SK-N-SH treated with all-trans-retinoic acid at 6 μM for 48 hours (cell line): ENCODE measurements at regions not wholly inside any gene's neighbourhood (a gene's known extent, or its start where the extent isn't known, plus 50 kb on each side); places are given as distances from the start of the nearest gene placed in this dataset.

Source experiments
- ATAC-seq: fragments of 200-7000 bp; cut with Tn5 transposase; 3 replicates; pipeline ENCODE4 v1.9.1; 2020; ENCODE audit warnings: mild to moderate bottlenecking, moderate library complexity
- ARNTL ChIP-seq: fragments of 450-650 bp; formaldehyde crosslinking; IDR thresholded peaks from 2 replicates; pipeline ENCODE4 v1.5.0; 2020; ENCODE audit warnings: low read depth, mild to moderate bottlenecking, moderate library complexity, borderline replicate concordance
- BACH2 ChIP-seq: fragments of 250-450 bp; sonication (Bioruptor Pico); IDR thresholded peaks from 2 replicates; pipeline ENCODE4 v1.9.0; 2021; ENCODE audit warnings: mild to moderate bottlenecking, borderline replicate concordance
- CSDC2 ChIP-seq: fragments of 250-450 bp; sonication (Bioruptor Pico); IDR thresholded peaks from 2 replicates; pipeline ENCODE4 v1.5.0; 2020; ENCODE audit warnings: mild to moderate bottlenecking, moderate library complexity
- ESRRG ChIP-seq: fragments of 250-450 bp; sonication (Bioruptor Pico); IDR thresholded peaks from 2 replicates; pipeline ENCODE4 v1.6.1; 2021; ENCODE audit warnings: mild to moderate bottlenecking
- GLIS3 ChIP-seq: fragments of 250-450 bp; sonication (Bioruptor Pico); IDR thresholded peaks from 2 replicates; pipeline ENCODE4 v1.5.0; 2020; ENCODE audit warnings: mild to moderate bottlenecking, moderate library complexity
- ISL1 ChIP-seq: fragments of 250-450 bp; sonication (Bioruptor Pico); IDR thresholded peaks from 2 replicates; pipeline ENCODE4 v2.1.2; 2022; ENCODE audit warnings: mild to moderate bottlenecking, moderate library complexity
- OSR1 ChIP-seq: fragments of 250-450 bp; sonication (Bioruptor Pico); IDR thresholded peaks from 2 replicates; pipeline ENCODE4 v1.8.0; 2022; ENCODE audit warnings: moderate library complexity, mild to moderate bottlenecking, inconsistent platforms
- PPARA ChIP-seq: fragments of 250-450 bp; sonication (Bioruptor Pico); IDR thresholded peaks from 2 replicates; pipeline ENCODE4 v1.5.0; 2020; ENCODE audit warnings: mild to moderate bottlenecking, borderline replicate concordance
- RARB ChIP-seq: fragments of 250-450 bp; sonication (Bioruptor Pico); IDR thresholded peaks from 2 replicates; pipeline ENCODE4 v1.8.0; 2021; ENCODE audit warnings: mild to moderate bottlenecking, moderate library complexity
- SNAI2 ChIP-seq: fragments of 250-450 bp; sonication (Bioruptor Pico); IDR thresholded peaks from 2 replicates; pipeline ENCODE4 v1.5.0; 2020; ENCODE audit warnings: mild to moderate bottlenecking, moderate library complexity
- TCF4 ChIP-seq: fragments of 250-450 bp; sonication (Bioruptor Pico); IDR thresholded peaks from 2 replicates; pipeline ENCODE4 v1.8.0; 2021; ENCODE audit warnings: mild to moderate bottlenecking, moderate library complexity, borderline replicate concordance
- ZC3H10 ChIP-seq: fragments of 250-450 bp; sonication (Bioruptor Pico); IDR thresholded peaks from 2 replicates; pipeline ENCODE4 v1.5.1; 2021; ENCODE audit warnings: mild to moderate bottlenecking, moderate library complexity
- ZFP3 ChIP-seq: fragments of 250-450 bp; sonication (Bioruptor Pico); IDR thresholded peaks from 2 replicates; pipeline ENCODE4 v1.5.0; 2020; ENCODE audit warnings: mild to moderate bottlenecking, moderate library complexity
- ZNF565 ChIP-seq: fragments of 450-650 bp; formaldehyde crosslinking; conservative IDR thresholded peaks from 2 replicates; pipeline ENCODE4 v1.5.0; 2020; ENCODE audit warnings: low read depth, mild to moderate bottlenecking, moderate library complexity
- ZNF70 ChIP-seq: fragments of 450-650 bp; formaldehyde crosslinking; IDR thresholded peaks from 2 replicates; pipeline ENCODE4 v1.5.0; 2020; ENCODE audit warnings: mild to moderate bottlenecking, moderate library complexity
- ZNF8 ChIP-seq: fragments of 450-650 bp; formaldehyde crosslinking; IDR thresholded peaks from 2 replicates; pipeline ENCODE4 v1.5.0; 2020; ENCODE audit warnings: mild to moderate bottlenecking, moderate library complexity
- TF ChIP-seq, protein P1 (sequence below): fragments of 250-450 bp; sonication (Bioruptor Pico); IDR thresholded peaks from 2 replicates; pipeline ENCODE4 v1.5.1; 2020; ENCODE audit warnings: low read depth, mild to moderate bottlenecking, moderate library complexity
- TF ChIP-seq, protein P2 (sequence below): fragments of 250-450 bp; sonication (Bioruptor Pico); IDR thresholded peaks from 2 replicates; pipeline ENCODE4 v1.5.1; 2021; ENCODE audit warnings: mild to moderate bottlenecking, moderate library complexity
- TF ChIP-seq, protein P3 (sequence below): fragments of 250-450 bp; sonication (Bioruptor Pico); IDR thresholded peaks from 2 replicates; pipeline ENCODE4 v1.8.0; 2021; ENCODE audit warnings: low read depth, mild to moderate bottlenecking, moderate library complexity, borderline replicate concordance
- TF ChIP-seq, protein P4 (sequence below): fragments of 250-450 bp; sonication (Bioruptor Pico); IDR thresholded peaks from 2 replicates; pipeline ENCODE4 v1.5.0; 2020; ENCODE audit warnings: mild to moderate bottlenecking, moderate library complexity

DNA sequence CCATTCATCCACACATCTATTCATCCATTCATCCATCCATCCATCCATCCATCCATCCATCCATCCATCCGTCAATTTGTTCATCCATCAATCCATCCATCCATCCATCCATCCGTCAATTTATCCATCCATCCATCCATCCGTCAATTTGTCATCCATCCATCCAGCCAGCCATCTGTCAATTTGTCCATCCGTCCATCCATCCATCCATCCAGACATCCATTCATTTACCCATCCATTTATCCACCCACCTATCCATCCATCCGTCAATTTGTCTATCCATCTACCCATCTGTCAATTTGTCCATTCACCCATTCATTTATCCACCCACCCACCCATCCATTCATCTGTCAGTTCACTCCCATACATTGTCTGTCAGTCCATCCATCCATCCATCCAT lies 209.5 kb upstream of the ZNF536 start:
- no peak for ATAC-seq
- TF ChIP-seq ESRRG (no peak), GLIS3 (no peak), SNAI2 (CRISPR knock-in tag) (no peak), OSR1 (CRISPR knock-in tag) (no peak), TCF4 (no peak), BACH2 (CRISPR knock-in tag) (no peak), ARNTL (CRISPR knock-in tag) (no peak), ZNF8 (CRISPR knock-in tag) (no peak)

DNA sequence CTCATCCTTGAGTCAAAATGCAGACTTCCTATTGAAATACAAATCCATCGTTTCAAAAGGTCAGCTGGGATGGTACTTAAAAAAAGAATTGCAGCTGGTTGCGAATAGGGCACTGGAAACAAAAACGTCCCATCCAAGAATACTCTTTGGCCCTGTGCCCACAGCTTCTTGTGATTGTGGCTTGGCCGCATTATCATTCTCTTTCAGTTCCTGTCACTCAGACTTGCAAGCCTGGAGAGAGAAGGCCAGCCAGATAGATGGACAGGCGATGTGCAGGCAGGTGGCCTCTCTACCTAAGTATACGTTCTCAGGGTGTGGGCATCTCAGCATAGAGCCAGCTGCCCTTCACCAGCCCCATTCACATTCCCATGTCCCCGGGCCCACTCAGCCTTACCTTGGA lies 208.5 kb upstream of the ZNF536 start:
- no peak for ATAC-seq

DNA sequence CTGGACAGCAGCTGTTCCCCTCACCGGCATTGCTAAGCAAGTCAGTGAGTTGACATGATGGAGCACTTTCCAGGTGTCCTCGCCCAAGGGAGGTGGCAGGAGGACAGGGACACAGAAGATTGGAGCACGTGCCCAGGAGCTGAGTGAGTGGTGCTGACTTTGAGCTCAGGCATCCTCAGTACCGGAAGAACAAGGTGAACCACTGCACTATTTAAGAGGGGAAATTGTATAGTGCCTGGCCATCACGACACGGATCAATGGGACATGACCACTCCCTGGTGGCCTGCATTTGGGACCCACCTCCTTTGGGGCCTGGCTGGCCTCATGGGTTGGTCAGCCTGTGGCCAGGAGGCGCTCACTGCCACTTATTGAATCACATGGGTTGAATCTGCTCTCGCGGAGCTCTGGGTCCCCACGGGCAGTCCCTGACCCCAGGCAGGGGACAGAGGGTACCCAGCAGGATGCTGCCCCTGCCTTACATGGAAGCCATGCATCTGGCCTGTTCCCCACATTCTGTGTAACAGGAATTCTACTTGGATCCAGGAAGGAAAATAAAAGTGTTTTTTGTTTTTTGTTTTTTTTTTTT lies 206.9 kb upstream of the ZNF536 start:
- no peak for TF ChIP-seq ZFP3 (CRISPR knock-in tag)
- ATAC-seq, result no peak

More for the DNA sequence above, 208.5 kb upstream of the ZNF536 start:
- TF ChIP-seq ZFP3 (CRISPR knock-in tag) (no peak), ARNTL (CRISPR knock-in tag) (no peak), PPARA (CRISPR knock-in tag) (no peak), ZNF8 (CRISPR knock-in tag) (no peak), SNAI2 (CRISPR knock-in tag) (no peak), ZC3H10 (CRISPR knock-in tag) (no peak), TCF4 (no peak), ESRRG (no peak), ZNF565 (CRISPR knock-in tag) (no peak), CSDC2 (no peak), GLIS3 (no peak), BACH2 (CRISPR knock-in tag) (no peak), RARB (no peak)
- TF ChIP-seq, protein P1, sequence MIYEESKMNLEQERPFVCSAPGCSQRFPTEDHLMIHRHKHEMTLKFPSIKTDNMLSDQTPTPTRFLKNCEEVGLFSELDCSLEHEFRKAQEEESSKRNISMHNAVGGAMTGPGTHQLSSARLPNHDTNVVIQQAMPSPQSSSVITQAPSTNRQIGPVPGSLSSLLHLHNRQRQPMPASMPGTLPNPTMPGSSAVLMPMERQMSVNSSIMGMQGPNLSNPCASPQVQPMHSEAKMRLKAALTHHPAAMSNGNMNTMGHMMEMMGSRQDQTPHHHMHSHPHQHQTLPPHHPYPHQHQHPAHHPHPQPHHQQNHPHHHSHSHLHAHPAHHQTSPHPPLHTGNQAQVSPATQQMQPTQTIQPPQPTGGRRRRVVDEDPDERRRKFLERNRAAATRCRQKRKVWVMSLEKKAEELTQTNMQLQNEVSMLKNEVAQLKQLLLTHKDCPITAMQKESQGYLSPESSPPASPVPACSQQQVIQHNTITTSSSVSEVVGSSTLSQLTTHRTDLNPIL (CRISPR knock-in tag), result no peak
- TF ChIP-seq, protein P2, sequence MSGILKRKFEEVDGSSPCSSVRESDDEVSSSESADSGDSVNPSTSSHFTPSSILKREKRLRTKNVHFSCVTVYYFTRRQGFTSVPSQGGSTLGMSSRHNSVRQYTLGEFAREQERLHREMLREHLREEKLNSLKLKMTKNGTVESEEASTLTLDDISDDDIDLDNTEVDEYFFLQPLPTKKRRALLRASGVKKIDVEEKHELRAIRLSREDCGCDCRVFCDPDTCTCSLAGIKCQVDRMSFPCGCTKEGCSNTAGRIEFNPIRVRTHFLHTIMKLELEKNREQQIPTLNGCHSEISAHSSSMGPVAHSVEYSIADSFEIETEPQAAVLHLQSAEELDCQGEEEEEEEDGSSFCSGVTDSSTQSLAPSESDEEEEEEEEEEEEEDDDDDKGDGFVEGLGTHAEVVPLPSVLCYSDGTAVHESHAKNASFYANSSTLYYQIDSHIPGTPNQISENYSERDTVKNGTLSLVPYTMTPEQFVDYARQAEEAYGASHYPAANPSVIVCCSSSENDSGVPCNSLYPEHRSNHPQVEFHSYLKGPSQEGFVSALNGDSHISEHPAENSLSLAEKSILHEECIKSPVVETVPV (CRISPR knock-in tag), result no peak
- TF ChIP-seq, protein P3, sequence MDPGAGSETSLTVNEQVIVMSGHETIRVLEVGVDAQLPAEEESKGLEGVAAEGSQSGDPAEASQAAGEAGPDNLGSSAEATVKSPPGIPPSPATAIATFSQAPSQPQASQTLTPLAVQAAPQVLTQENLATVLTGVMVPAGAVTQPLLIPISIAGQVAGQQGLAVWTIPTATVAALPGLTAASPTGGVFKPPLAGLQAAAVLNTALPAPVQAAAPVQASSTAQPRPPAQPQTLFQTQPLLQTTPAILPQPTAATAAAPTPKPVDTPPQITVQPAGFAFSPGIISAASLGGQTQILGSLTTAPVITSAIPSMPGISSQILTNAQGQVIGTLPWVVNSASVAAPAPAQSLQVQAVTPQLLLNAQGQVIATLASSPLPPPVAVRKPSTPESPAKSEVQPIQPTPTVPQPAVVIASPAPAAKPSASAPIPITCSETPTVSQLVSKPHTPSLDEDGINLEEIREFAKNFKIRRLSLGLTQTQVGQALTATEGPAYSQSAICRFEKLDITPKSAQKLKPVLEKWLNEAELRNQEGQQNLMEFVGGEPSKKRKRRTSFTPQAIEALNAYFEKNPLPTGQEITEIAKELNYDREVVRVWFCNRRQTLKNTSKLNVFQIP (CRISPR knock-in tag), result no peak
- TF ChIP-seq, protein P4, sequence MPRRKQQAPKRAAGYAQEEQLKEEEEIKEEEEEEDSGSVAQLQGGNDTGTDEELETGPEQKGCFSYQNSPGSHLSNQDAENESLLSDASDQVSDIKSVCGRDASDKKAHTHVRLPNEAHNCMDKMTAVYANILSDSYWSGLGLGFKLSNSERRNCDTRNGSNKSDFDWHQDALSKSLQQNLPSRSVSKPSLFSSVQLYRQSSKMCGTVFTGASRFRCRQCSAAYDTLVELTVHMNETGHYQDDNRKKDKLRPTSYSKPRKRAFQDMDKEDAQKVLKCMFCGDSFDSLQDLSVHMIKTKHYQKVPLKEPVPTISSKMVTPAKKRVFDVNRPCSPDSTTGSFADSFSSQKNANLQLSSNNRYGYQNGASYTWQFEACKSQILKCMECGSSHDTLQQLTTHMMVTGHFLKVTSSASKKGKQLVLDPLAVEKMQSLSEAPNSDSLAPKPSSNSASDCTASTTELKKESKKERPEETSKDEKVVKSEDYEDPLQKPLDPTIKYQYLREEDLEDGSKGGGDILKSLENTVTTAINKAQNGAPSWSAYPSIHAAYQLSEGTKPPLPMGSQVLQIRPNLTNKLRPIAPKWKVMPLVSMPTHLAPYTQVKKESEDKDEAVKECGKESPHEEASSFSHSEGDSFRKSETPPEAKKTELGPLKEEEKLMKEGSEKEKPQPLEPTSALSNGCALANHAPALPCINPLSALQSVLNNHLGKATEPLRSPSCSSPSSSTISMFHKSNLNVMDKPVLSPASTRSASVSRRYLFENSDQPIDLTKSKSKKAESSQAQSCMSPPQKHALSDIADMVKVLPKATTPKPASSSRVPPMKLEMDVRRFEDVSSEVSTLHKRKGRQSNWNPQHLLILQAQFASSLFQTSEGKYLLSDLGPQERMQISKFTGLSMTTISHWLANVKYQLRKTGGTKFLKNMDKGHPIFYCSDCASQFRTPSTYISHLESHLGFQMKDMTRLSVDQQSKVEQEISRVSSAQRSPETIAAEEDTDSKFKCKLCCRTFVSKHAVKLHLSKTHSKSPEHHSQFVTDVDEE (CRISPR knock-in tag), result no peak

DNA sequence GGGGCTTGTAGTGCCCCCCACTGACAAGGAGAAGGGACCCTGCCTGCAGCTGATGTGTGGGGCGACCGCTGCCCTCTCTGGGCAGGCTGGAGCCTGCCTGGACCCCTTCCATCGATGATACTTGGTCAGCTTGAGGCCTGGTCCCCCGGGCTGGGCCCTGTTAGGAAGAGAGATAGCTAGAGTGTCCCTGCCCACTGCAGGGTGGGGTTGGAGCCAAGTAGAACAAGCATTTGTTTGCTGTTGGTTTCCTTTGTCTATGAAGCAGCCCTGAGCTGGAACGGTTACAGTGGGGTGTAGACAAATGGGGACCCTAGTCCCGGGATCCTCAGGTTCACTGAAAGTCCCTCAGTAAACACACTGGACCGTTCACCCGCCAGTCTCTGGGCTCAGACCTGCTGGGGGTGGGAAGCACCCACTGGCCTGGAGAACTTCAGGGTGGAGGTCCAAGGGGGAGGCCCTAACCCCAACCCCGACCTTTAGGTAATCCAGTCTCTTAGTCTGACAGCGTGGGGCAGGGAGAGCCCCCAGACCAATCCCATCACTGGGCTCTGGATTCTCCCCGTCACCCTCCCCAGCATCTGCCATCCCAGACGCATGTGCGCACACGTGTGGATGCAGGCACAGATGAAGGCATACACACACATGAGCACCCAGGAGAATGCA lies 204.8 kb upstream of the ZNF536 start:
- no peak for ATAC-seq
- no peak for TF ChIP-seq BACH2 (CRISPR knock-in tag)
- TF ChIP-seq GLIS3, result no peak
- TF ChIP-seq RARB, result no peak
- no peak for TF ChIP-seq ARNTL (CRISPR knock-in tag)
- TF ChIP-seq, protein P1 (CRISPR knock-in tag), result no peak
- no peak for TF ChIP-seq ZNF8 (CRISPR knock-in tag)
- TF ChIP-seq ESRRG, result no peak
- no peak for TF ChIP-seq OSR1 (CRISPR knock-in tag)
- TF ChIP-seq, protein P2 (CRISPR knock-in tag), result no peak
- TF ChIP-seq SNAI2 (CRISPR knock-in tag), result no peak
- no peak for TF ChIP-seq PPARA (CRISPR knock-in tag)
- no peak for TF ChIP-seq ZNF70 (CRISPR knock-in tag)
- TF ChIP-seq ZC3H10 (CRISPR knock-in tag), result no peak
- no peak for TF ChIP-seq ZFP3 (CRISPR knock-in tag)
- TF ChIP-seq ZNF565 (CRISPR knock-in tag), result no peak
- TF ChIP-seq ISL1 (CRISPR knock-in tag), result no peak
- TF ChIP-seq, all 23 proteins: peak for 0
